ENCODE measurements at regions not wholly inside any gene's neighbourhood (a gene's known extent, or its start where the extent isn't known, plus 50 kb on each side); places are given as distances from the start of the nearest gene placed in this dataset.

DNA sequence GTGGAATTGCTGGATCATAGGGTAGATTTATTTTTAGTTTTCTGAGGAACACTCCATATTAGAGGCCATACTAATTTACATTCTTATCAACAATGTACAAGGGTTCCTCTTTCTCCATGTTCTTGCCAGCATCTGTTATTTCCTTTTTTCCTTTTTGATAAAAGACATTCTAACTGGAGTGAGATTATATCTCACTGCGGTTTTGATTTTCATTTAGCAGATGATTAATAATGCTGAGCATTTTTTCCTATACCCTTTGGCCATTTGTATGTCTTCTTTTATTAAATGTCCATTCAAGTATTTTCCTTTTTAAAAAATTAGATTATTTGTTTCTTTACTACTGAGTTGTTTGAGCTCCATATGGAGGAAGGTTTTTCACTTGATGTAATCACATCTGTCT lies 1189.5 kb downstream of the ZPLD1 start:
- no peak for DNase-seq

DNA sequence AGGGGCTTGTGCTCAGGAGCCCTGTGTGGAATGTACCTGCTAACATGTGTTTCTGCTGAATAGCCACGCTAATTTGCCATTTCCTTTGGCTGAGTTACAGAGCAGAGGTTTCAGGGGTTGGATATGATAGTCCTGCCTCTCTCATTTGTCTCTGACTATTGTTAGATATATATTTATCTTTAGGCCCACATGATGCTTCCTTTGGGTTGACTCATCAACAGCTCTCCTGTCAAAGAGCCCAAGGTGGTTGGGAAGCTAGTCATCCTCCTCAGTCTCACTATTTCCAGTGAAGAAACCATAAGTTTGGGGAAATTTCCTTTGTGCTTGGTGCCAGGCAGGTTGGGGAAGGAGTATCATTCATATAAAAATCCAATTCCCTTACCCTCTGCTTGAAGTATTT lies 1194.6 kb downstream of the ZPLD1 start:
- DNase-seq = no peak

DNA sequence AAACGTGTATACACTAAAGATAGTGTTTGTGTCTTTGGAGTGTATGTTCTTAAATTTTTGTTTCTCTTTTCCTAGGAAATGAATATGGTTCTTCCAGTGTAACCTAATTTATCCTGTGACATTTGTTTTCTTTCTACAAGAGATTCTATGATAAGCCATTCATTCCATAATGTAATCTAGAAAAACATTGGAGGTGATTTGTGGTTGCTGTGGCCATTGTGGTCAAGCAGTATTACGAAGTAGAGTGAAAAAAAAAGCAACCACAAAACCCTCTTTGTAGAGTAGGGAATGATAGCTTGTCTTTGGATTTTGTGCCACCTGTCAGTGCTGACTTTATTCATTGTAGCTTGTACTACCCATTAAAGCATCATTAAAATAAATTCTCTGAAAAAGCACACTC lies 1209.6 kb downstream of the ZPLD1 start:
- no peak for DNase-seq

DNA sequence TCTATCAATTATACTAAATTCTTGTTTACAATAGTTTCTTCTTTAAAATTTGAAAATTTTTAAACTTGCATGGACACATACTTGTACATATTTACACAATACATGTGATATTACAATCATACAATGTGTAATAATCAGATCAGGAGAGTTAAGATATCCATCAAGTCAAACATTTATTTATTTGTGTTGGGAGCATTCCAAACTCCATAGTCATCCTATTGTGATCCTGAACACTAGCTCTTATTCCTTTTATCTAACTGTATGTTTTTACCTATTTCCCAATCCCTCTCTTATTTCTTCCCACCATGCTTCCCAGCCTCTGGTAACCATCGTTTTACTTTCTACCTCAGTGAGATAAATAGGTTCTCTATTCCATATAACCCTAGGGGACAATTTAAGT lies 1219.2 kb downstream of the ZPLD1 start:
- DNase-seq = no peak

DNA sequence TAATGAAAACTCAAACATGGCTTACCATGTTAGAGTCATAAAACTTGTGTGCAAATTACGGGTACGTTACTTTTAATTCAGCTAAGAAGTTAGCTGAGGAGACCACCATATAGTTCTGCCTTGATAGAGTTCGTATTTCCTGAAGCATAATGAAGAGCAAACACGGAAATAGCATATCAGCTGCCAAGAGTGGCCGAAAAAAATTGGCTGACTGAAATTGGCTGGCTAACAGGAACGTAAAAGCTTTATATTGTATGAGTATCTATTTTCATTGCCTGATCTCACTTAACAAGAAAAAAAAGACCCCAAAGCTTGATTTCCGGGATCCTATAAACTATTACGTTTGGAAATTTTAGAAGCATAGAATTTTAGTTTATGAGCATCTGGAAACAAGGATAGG lies 1222.9 kb downstream of the ZPLD1 start:
- DNase-seq = peak in 2 of 3 donors; percentile 16 to 43

DNA sequence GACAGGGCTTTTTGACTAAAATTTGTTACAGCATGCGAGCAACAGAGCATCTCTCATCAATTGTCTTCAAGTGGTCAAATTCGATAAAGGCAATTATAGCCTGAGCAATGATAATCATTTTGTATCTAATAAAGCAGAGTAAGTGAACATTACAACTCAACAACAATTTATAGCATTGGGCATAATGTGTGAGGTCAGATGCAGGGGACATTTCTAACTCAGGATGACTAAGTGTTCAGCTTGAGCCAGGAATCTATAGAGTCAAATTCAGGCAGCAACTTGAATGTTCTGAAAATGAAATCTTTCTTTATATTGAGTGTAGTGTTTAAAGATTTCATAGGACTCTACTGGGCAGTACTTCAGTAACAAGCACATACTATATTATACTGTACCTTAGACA lies 1226.0 kb downstream of the ZPLD1 start:
- DNase-seq = no peak

DNA sequence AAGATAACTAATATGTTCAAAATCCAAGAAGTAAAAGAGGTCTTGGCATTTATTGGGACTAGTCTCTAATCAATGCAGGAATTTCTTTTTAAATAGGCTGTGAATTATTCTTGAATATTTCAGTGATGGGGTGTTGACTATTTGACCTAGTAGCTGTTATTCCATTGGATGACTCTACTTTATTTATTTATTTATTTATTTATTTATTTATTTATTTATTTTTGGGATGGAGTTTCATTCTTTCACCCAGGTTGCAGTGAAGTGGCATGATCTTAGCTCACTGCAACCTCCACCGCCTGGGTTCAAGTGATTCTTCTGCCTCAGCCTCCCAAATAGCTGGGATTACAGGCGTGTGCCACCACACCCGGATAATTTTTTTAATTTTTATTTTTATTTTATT lies 1227.8 kb downstream of the ZPLD1 start:
- DNase-seq = no peak

DNA sequence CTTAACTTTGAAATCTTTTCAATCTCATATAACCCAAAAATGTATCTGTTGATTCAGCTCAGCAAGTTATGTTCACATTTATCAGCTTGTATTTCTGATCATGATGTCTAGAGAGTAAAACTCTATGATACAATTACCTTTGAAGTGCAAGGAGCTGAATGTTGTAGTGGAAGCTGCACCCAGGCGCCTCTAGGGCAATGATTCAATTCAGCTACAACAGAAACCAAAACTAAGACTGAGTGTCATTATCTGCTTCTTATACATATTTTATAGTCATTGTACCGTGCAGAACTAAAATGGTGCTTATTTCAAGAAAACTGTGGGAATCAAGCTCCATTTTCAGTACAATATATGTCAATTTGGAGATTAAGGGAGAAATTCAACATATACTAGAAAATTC lies 1237.5 kb downstream of the ZPLD1 start:
- no peak for DNase-seq

DNA sequence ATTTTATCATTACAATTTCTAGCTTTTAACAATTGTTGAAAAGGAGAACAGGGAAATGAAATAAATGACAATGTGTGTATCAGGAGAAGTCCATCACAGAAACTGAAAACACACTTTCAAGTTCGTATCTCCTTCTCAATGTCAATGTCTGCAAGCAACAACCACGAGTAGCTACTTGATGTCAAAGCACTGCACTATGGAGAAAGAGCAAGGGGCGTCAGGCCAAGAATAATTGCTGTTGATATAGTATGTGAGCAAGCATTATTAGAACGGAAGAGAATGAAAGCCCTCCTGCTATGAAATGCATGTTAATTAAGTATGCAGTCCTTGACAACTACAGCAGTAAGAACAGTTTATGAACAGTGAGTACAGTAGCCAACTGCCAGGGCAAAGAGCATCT lies 1250.1 kb downstream of the ZPLD1 start:
- DNase-seq = peak in 1 of 3 donors; percentile 1

DNA sequence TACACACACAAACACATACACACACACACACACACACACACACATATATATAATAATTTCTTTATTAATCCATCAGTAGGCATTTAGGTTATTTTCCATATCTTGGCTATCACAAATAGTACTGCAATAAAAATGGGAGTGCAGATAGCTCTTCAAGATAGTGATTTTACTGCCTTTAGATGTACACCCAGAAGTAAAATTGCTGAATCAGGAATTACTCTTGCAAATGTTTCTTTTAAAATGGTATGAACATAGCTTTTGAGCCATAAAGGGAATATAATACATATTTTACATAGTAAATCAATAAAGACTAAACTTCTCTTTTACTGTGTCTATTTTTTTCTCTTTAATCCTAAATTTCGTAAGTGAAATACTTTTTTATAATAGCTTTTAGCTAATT lies 1251.1 kb downstream of the ZPLD1 start:
- DNase-seq = no peak

DNA sequence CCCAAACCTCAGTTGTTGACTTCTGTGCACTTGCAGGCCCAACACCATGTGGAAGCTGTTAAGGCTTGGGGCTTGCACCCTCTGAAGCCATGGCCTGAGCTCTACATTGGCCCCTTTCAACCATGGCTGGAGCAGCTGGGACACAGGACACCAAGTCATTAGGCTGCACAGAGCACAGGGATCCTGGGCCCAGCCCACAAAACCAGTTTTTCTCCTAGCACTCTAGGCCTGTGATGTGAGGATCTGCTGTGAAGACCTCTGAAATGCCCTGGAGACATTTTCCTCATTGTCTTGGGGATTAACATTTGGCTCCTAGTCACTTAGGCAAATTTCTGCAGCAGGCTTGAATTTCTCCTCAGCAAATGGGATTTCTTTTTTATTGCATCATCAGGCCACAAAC lies 1255.7 kb downstream of the ZPLD1 start:
- DNase-seq = no peak

DNA sequence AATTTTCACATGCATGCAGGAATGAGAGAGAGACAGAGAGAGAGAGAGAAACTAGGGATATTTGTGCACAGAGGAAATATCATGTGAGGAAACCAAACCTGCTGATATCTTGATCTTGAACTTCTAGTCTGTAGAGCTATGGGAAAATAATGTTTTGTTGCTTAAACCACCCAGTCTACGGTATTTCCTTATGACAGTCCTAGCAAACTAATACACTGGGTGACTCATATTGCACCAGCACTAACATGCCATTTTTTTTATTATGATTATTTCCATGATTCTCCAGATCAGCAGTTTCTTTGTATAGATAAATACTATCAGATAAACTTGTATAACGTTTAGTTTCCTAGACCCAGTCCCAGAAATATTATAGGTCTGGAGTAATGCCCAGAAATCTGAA lies 1259.0 kb downstream of the ZPLD1 start:
- DNase-seq = no peak

DNA sequence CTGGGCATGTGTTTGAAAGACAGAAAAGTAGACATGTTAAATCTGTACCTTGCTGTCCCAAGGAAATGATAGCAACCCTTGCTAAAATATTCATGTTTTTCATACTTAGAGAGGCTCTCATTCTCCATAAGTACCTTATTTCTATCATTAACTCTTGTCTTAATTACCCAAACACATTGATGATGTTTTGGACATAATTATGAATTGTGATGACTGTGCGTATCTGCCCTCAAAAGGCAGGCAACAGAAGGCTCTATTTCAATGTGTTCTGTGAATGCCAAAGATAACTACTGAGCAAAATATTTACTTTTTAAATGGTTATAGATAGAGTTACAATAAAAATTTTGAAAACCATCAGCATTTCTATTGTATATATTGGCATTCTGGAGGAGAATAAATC lies 1263.8 kb downstream of the ZPLD1 start:
- no peak for DNase-seq

DNA sequence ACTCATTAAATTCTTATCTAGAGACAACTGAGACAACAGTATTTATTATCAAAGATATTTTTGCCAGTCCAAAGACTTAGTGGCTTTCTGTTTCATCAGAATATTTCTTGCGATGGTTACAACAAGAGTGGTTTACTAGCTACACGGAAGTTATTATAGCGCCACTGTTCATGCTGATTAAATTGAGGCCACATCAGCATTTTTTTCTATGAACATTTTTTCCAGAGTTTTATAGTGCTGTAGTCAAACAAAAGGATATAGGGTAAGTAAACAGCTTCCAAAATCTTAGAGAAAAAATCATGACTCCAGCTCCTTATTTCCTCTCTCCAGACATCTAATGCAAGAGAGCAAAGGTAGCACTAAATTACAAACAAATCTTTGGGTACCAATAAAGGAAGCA lies 1264.4 kb downstream of the ZPLD1 start:
- DNase-seq = no peak

DNA sequence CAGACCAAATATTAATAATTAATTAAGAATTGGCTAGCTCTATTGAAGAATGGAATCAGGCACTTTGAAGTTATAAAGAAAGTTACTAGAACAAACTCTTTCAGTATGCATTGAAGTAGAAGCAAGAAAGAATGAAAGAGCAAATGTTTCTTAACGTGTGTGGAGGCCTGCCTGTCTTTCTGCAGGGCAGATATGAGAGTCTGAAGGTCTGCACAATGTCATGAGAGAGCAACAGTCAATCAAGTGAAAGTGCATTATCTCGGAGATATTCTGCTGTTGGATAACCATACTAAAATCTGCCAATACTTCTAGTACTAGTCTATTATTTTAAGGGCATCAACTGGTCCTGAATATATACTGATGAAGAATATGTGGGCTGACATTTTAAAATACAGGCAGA lies 1270.8 kb downstream of the ZPLD1 start:
- no peak for DNase-seq

DNA sequence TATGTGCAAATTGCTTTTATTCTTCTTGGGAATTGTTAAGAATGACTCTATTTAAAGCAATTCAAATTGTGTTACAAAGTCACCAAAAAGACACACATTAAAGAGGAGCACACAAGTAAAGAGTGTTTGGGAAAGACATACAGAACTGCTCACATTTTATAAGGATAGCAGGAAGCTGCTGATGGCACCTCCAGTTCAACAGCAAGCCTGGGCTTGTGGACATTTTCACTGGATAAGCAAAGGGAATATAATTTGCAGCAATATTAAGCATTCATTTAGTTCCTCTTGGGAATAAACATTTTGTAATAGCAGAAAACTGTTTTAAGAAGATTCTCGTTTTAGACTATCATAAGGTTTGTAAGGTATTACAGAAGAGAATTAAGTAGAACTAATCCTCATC lies 1271.9 kb downstream of the ZPLD1 start:
- no peak for DNase-seq

DNA sequence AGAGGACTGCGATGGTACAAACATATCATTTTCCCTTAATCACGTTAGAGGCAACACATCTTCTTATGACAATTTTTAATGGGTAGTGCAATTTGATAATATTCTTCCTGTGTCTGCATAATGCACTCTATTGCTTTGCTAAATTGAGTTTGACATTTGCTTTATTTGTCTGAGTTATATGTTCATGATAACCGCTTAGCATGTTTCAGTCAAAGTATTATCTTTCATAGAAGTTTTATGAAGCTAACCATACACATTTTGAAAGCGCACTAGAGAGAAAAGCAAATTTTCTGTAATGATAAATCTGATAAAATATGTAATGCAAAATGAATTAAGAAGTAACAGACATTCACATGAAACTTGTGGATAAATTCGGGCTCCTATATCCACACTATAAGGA lies 1276.9 kb downstream of the ZPLD1 start:
- no peak for DNase-seq

DNA sequence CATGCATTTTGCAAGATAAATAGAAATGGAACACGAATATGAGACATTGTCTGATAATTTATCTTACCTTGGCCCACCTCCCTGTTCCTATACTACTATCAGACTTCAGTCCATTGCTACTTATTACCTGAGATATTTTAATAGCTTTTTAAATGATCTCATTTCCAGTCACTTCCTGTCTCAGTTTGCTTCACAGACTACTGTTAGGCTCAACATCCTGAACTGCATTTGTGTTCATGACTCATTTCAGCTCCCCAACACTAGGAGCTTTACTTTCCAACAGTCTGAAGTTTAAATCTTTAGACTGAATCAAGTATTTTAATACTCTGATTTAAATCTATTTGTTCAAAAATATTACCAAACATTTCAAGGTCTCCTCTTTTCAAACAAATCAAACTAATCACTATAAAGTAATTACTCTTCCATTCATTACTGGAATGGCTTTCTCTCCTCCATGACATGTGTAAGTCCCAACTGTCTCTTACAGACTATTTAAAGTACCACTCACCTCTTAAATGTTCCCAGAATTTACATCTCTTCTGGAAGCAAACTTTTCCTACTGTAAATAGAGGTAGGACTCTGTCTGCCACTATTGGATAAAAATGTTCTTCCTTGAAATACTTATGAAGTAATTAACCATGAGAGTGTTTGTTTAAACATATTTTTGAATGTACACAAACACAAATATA lies 1277.6 kb downstream of the ZPLD1 start:
- DNase-seq = peak in 1 of 3 donors; percentile 3

DNA sequence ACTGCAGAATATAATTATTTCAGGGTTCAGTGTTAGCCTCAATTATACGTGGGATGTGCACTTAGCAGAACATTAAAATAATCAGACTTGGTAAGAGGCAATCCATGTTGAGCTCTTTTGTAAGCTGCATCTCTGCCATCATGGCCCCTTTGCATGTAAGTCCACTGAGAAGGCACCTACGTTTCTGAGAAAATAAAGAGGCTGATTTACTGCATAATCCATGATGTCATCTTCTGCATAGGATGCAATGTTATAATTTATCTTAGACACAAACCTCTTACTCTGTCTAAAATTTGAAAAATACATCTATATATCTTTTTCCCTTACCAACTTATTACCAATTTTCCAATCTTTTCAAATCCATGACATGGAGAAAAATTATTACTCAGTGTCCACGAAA lies 1294.7 kb downstream of the ZPLD1 start:
- no peak for DNase-seq

DNA sequence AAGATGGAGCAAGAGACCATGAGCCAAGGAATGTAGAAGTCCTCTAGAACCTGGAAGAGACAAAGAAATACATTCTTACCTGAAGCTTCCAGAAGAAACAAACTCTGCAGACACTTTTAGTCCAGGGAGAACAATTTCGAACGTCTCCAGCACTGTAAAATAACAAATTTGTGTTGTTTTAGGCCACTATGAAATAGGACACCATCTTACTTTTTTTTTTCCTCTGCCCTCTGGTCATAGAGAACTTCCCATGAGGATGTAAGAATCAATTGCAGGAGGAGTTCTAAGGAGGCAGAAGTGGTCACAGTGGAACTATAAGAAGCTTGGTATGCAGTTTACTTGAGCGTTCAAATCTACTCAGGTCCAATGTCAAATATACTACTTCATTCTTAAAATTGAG lies 1295.9 kb downstream of the ZPLD1 start:
- DNase-seq = no peak

DNA sequence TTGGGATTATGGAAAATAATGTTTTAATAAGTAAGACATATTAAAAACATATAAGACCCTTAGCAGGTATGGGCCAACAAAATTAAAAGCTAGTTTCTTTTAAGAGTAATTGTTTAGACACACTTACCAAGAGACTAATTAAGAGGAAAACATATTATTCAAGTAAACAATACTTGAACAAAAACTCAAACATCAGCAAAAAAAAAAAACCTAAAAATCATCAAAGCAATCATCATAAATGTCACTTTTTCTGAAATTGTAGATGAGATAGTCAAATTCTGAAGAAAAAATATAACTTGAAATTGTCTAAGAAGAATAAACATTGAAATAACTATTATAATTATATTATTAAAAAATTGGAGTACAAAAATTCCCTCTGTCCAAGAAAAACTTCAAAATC lies 1318.2 kb downstream of the ZPLD1 start:
- DNase-seq = no peak

DNA sequence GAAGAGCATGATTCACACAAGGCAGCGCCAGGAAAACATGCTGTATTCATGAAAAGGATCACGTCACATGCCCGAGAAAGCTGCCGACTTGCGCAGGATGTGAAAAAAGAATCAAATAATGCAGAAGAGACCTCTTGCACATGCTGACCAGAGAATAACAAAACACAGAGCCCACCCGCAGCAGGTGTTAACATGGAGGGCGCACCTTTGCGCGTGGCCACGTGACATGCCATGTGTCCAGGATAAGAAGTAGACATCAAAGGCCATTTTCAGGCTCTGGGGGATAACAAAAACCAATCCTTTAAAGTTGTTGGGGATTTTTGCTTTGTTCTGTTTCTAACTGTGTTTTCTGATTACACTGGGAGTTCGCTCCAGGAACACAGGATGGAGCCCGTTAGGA lies 1332.8 kb downstream of the ZPLD1 start:
- DNase-seq = no peak

DNA sequence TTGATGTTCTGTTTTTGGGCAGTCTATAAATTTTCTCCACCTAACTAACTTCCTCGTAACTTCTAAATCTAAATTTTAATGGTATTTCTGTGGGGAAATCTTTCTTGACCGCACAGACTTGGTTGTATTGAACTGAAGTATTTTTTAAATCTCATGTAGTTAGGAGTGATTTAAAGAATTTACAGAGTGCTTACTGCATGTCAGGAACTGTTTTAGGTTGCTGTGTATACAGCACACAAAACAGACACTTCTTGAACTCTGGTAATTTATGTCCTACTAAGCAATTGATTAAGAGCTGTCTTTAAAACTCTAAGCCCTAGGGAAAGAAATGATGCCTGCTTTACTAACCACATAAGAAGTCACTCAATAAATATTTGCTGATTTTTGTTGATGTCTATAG lies 1350.2 kb downstream of the ZPLD1 start:
- DNase-seq = no peak

DNA sequence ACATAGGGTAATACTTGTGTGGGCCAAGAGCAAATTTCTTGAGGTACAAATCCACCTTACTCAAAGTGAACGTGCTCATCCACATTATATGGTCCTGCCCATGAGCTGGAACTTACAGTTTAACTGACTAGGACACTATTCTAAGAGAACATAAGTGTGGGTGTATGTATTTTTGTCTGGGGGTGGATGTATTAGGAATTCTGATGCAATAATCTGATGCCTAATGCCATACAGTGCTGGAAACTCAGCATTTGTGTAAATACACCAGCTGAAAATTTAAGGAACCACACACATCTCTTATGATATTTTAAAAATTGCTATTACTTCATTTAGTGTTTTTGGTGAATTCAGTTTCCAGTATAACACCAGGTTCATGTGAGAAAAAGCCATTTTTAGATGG lies 1350.7 kb downstream of the ZPLD1 start:
- no peak for DNase-seq

DNA sequence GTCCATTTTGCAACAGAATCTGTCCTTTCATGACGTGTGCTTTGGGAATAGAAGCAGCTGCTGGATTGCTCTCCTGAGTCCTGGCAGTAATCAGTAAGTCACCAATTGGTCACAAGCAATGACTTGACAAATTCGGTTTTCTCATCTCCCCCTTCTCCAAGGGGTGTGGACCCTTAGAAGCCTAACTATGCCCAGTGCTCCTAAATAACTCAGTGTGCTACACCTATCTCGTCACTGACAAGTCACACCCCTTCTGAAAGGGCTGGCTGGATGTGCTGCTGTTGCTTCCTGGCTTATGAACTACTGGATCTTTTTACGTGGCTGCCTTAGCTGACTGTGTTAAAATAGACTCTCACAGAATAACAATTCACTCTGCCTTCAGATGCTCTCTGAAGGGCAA lies 1351.5 kb downstream of the ZPLD1 start:
- DNase-seq = peak in 1 of 3 donors; percentile 2
